ENCODE measurements at regions not wholly inside any gene's neighbourhood (a gene's known extent, or its start where the extent isn't known, plus 50 kb on each side); places are given as distances from the start of the nearest gene placed in this dataset.

- no peaks in the 10 kb centered on the region for H3K27me3 Mint-ChIP-seq
- TF ChIP-seq CTCF (IDR thresholded peaks at IDR 0.05) = no peak
- no peak overlapping the region for H3K4me3 Mint-ChIP-seq
- ChIA-PET CTCF (no interaction called here), POLR2A (no interaction called here)
- H3K9me3 Mint-ChIP-seq = peaks cover 2% of the 10 kb centered on the region
- H3K36me3 Mint-ChIP-seq (ENCODE audit: low read depth) = no peaks in the 10 kb centered on the region
- no peak for DNase-seq
- intact Hi-C loops (cut with micrococcal nuclease) = no loop called here
- H3K4me1 Mint-ChIP-seq = no peaks in the 10 kb centered on the region
- no peak overlapping the region for H3K27ac Mint-ChIP-seq
- ATAC-seq (ENCODE audit: low read depth) = no peak
Measured at GRCh38 chr7:13442226-13442625, 547.2 kb downstream of the ETV1 start.

- H3K4me3 Mint-ChIP-seq = no peak overlapping the region
- ATAC-seq (ENCODE audit: low read depth) = no peak
- no peaks in the 10 kb centered on the region for H3K4me1 Mint-ChIP-seq
- intact Hi-C loops (cut with micrococcal nuclease) = no loop called here
- POLR2A ChIA-PET = no interaction called here
- H3K36me3 Mint-ChIP-seq (ENCODE audit: low read depth) = no peaks in the 10 kb centered on the region
- no peaks in the 10 kb centered on the region for H3K27me3 Mint-ChIP-seq
- H3K9me3 Mint-ChIP-seq = peaks cover 8% of the 10 kb centered on the region
- H3K27ac Mint-ChIP-seq = no peak overlapping the region
- no peak for TF ChIP-seq CTCF (IDR thresholded peaks at IDR 0.05)
- no peak for DNase-seq
- CTCF ChIA-PET = no interaction called here
Measured at GRCh38 chr7:13447637-13448036, 541.8 kb downstream of the ETV1 start.

- TF ChIP-seq CTCF (IDR thresholded peaks at IDR 0.05) = no peak
- Mint-ChIP-seq H3K27me3 (no peaks in the 10 kb centered on the region), H3K4me3 (no peak overlapping the region), H3K9me3 (peaks cover 8% of the 10 kb centered on the region), H3K36me3 (ENCODE audit: low read depth) (no peaks in the 10 kb centered on the region), H3K27ac (no peak overlapping the region), H3K4me1 (no peaks in the 10 kb centered on the region)
- ATAC-seq (ENCODE audit: low read depth) (no peak), DNase-seq (no peak)
- ChIA-PET CTCF (no interaction called here), POLR2A (no interaction called here)
- intact Hi-C loops (cut with micrococcal nuclease) = no loop called here
Measured at GRCh38 chr7:13448243-13448642, 541.2 kb downstream of the ETV1 start.

GRCh38 chr7:13449460-13449859, 540.0 kb downstream of the ETV1 start:
- no peak overlapping the region for H3K4me3 Mint-ChIP-seq
- no peaks in the 10 kb centered on the region for H3K4me1 Mint-ChIP-seq

GRCh38 chr7:13454916-13455592, 534.4 kb downstream of the ETV1 start:
- TF ChIP-seq CTCF (IDR thresholded peaks at IDR 0.05) = no peak
- Mint-ChIP-seq H3K27me3 (no peaks in the 10 kb centered on the region), H3K4me3 (no peak overlapping the region), H3K27ac (no peak overlapping the region), H3K4me1 (no peaks in the 10 kb centered on the region), H3K9me3 (peaks cover 5% of the 10 kb centered on the region), H3K36me3 (ENCODE audit: low read depth) (no peaks in the 10 kb centered on the region)
- DNase-seq (no peak), ATAC-seq (ENCODE audit: low read depth) (no peak)
- intact Hi-C loops (cut with micrococcal nuclease) = no loop called here
- POLR2A ChIA-PET = no interaction called here
- CTCF ChIA-PET = no interaction called here

More at GRCh38 chr7:13449460-13449859, 540.0 kb downstream of the ETV1 start:
- ChIA-PET CTCF (no interaction called here), POLR2A (no interaction called here)
- Mint-ChIP-seq H3K9me3 (peaks cover 8% of the 10 kb centered on the region), H3K27ac (no peak overlapping the region), H3K27me3 (no peaks in the 10 kb centered on the region), H3K36me3 (ENCODE audit: low read depth) (no peaks in the 10 kb centered on the region)
- DNase-seq (no peak), ATAC-seq (ENCODE audit: low read depth) (no peak)
- TF ChIP-seq CTCF (IDR thresholded peaks at IDR 0.05) = no peak
- intact Hi-C loops (cut with micrococcal nuclease) = no loop called here

All from activated B cell treated with CpG ODN at 0.5 μM for 24 hours (primary cell).